Cardiac muscle cell (in vitro differentiated cells and primary cell): ENCODE measurements at regions not wholly inside any gene's neighbourhood (a gene's known extent, or its start where the extent isn't known, plus 50 kb on each side); places are given as distances from the start of the nearest gene placed in this dataset.

Experiments used
- DNase-seq, 2 donors: peaks; one replicate each; pipeline versions ENCODE4 v3.0.0 to v3.0.0-alpha.2; 2010 to 2017; ENCODE audit warnings: low read depth in 1 of 2, low spot score in 1 of 2
- H3K27ac ChIP-seq: fragments of 200-600 bp; sonication (generic); 2 replicates; pipeline ENCODE4 v1.5.1; 2016
- H3K27me3 ChIP-seq: fragments of 200-600 bp; sonication (generic); 2 replicates; pipeline ENCODE4 v1.6.0; 2016; ENCODE audit warnings: control low read depth
- H3K36me3 ChIP-seq: fragments of 200-600 bp; sonication (generic); 2 replicates; pipeline ENCODE4 v1.5.1; 2016; ENCODE audit warnings: control low read depth
- H3K4me1 ChIP-seq: fragments of 200-600 bp; sonication (generic); 2 replicates; pipeline ENCODE4 v1.8.1; 2017; ENCODE audit warnings: low read depth, mild to moderate bottlenecking, mixed run types
- H3K4me3 ChIP-seq: fragments of 200-600 bp; sonication (generic); 2 replicates; pipeline ENCODE4 v1.5.1; 2016; ENCODE audit warnings: mild to moderate bottlenecking
- H3K9me3 ChIP-seq: fragments of 200-600 bp; sonication (generic); 2 replicates; pipeline ENCODE4 v1.5.1; 2017; ENCODE audit warnings: low read depth, mild to moderate bottlenecking, control low read depth
- CTCF ChIP-seq: IDR thresholded peaks from 2 replicates; pipeline ENCODE4 v1.5.1; 2012; ENCODE audit warnings: low read depth, mild to moderate bottlenecking, low read length

- no peaks in the 10 kb centered on the region for H3K9me3 ChIP-seq
- TF ChIP-seq CTCF = no peak
- H3K4me3 ChIP-seq = no peak overlapping the region
- H3K4me1 ChIP-seq = no peaks in the 10 kb centered on the region
- no peak overlapping the region for H3K27ac ChIP-seq
- DNase-seq = no peak
- no peaks in the 10 kb centered on the region for H3K27me3 ChIP-seq
- no peaks in the 10 kb centered on the region for H3K36me3 ChIP-seq
Measured at GRCh38 chr2:2795438-2796091, 464.5 kb upstream of the MYT1L start.

GRCh38 chr2:2793925-2794560 is 463.0 kb upstream of the MYT1L start:
- DNase-seq = no peak
- TF ChIP-seq CTCF = no peak

GRCh38 chr2:2793514-2793913 is 462.4 kb upstream of the MYT1L start:
- Histone ChIP-seq H3K4me3 (no peak overlapping the region), H3K36me3 (no peaks in the 10 kb centered on the region), H3K27me3 (no peaks in the 10 kb centered on the region), H3K4me1 (no peaks in the 10 kb centered on the region), H3K9me3 (no peaks in the 10 kb centered on the region), H3K27ac (no peak overlapping the region)
- no peak for DNase-seq
- no peak for TF ChIP-seq CTCF

More at GRCh38 chr2:2793925-2794560, 463.0 kb upstream of the MYT1L start:
- H3K27ac ChIP-seq = no peak overlapping the region
- H3K36me3 ChIP-seq = no peaks in the 10 kb centered on the region
- no peaks in the 10 kb centered on the region for H3K27me3 ChIP-seq
- no peaks in the 10 kb centered on the region for H3K4me1 ChIP-seq
- H3K9me3 ChIP-seq = no peaks in the 10 kb centered on the region
- no peak overlapping the region for H3K4me3 ChIP-seq

- no peak for TF ChIP-seq CTCF
- Histone ChIP-seq H3K27me3 (no peaks in the 10 kb centered on the region), H3K4me3 (no peak overlapping the region), H3K36me3 (no peaks in the 10 kb centered on the region), H3K4me1 (no peaks in the 10 kb centered on the region), H3K27ac (no peak overlapping the region), H3K9me3 (no peaks in the 10 kb centered on the region)
- DNase-seq = no peak
Measured at GRCh38 chr2:2791606-2792005, 460.5 kb upstream of the MYT1L start.

GRCh38 chr2:2791031-2791430 is 460.0 kb upstream of the MYT1L start:
- H3K4me3 ChIP-seq = no peak overlapping the region
- no peaks in the 10 kb centered on the region for H3K4me1 ChIP-seq
- no peak for DNase-seq
- no peaks in the 10 kb centered on the region for H3K9me3 ChIP-seq
- no peaks in the 10 kb centered on the region for H3K27me3 ChIP-seq
- no peaks in the 10 kb centered on the region for H3K36me3 ChIP-seq
- H3K27ac ChIP-seq = no peak overlapping the region
- no peak for TF ChIP-seq CTCF
